Islet of Langerhans (tissue), 1 donor: ENCODE measurements at regions not wholly inside any gene's neighbourhood (a gene's known extent, or its start where the extent isn't known, plus 50 kb on each side); places are given as distances from the start of the nearest gene placed in this dataset.

ENCODE experiments used
- FAIRE-seq: peaks from one replicate; lab custom pipeline; 2011; peaks lifted over from hg19 to GRCh38; lab: Jason Lieb, UNC

- FAIRE-seq = no peak
Observed at GRCh38 chr1:29860056-29860455, 623.7 kb downstream of the PTPRU start.

DNA sequence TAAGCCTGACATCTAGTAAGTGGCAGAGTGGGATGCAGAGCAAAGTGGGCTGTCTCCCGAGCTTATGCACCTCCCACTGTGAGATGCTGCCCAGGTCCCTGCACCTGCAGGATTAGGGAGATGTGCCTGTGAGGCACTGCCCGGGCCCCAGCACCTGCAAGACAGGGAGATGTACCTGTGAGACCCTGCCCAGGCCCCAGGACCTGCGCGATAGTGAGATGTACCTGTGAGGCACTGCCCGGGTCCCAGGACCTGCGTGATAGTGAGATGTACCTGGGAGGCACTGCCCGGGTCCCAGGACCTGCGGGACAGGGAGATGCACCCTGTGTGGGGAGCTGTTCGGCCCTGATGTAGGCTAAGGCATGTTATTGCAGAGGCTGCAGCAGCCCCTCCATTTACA lies 622.8 kb downstream of the PTPRU start:
- FAIRE-seq = no peak

- no peak for FAIRE-seq
Observed at GRCh38 chr1:29858646-29859045, 622.3 kb downstream of the PTPRU start.

GRCh38 chr1:29856340-29857114 lies 620.2 kb downstream of the PTPRU start:
- FAIRE-seq = no peak

DNA sequence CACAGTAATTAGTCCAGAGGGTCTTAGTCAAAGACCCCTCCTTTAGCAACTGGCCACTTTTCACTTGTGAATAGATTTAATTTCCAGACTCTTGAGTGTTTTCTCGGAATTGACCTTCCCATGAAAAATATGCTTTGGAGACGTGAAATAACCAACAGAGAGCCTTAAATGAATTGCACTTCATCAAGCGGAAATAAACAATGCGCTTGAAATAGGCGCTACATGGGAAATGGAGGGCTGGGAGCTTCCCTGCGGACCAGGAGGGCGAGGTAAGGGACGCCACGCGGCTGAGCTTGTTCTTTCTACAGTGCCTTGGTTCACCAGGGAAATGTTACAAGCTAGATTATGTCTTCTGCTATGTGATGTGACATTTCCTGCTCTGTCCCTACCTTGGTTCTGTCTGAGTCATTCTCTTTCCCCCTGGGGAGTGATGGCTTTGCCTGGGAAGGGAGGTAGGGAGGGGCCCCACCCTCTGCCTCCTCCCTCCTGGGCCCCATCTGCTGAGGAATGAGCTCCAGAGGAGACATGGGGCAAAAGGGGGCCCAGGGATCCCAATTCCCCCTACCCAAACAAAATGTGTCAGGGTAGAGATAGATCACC lies 619.3 kb downstream of the PTPRU start:
- FAIRE-seq = no peak

DNA sequence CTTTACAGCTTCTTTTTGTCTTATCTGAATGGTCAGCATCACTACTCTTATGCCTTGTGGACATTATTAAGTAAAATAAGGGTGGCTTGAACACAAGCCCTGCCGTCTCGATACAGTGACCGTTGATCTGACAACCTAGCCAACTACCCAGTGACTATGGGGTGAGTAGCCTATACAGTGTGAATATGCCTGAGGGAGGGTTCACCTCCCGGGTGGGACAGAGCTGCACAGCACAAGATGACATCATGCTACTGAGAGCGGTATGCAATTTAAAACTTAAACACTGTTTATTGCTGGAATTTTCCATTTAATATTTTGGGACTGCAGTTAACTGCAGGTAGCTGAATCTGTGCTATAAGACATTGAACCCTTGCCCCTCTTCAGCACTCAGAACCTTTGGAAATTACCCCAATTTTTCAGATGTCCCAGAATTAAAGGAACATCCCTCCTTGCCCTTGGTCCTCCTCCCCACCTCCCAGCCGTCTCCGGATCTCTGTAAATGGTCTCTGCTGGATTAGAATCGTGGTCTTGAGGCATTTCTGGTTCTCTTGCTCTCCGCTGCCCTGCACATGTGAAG lies 618.5 kb downstream of the PTPRU start:
- FAIRE-seq = no peak

- no peak for FAIRE-seq
Observed at GRCh38 chr1:29853716-29854330, 617.5 kb downstream of the PTPRU start.

- FAIRE-seq = no peak
Observed at GRCh38 chr1:29852248-29852647, 615.9 kb downstream of the PTPRU start.

DNA sequence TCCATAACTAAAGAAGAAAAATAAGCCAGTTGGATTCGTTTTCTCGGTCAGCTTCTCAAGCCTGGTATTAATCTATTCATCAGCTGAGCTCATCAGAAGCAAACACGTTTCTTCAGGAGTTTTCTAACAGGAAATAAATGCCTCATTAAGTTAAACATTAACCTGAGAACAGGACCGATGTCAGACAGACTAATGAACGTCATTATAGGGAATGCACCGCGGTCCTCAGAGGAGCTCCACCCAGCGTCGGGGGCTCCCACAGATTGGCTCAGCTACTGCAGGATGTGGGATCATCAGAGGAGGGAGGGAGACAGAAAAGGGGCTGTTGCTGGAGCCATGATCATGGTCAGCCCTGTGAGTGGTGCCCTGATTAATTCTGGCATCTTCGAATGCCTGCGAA lies 615.4 kb downstream of the PTPRU start:
- peak; percentile 96 for FAIRE-seq

DNA sequence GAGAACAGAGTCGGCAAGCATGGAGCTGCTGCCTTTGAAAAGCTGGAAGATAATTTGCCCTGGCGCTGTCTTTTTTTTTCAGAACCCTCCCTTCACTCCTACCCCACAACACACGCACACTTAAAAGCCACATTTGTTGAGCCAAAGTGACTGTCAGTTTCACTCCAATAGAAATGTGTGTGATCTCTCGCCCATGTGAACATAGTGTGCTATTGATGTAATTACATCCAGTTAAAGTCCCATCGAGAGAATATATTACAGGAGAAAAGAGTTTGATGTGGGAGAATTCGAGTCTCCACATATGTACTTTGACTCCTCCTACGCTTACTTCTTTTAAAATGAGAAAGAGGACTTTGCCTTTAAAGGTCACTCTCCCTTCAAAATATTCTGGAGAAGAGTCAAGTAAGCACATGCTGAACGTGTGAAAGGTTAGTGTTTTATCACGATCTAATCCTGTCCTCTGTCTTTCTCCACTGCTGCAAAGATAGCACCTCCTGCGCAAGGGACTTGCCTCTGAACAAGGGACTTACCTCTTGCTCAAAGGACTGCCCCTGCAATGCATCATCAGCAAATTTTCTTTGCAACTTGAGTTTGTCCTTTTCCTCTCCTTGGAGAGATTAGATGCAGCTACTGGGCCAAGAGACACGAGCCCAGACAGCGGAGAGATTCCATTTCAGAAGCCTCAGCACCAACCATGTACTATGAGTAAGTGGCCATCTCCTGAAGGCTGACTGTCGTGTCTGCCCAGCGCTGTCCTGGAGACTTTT lies 613.9 kb downstream of the PTPRU start:
- no peak for FAIRE-seq

DNA sequence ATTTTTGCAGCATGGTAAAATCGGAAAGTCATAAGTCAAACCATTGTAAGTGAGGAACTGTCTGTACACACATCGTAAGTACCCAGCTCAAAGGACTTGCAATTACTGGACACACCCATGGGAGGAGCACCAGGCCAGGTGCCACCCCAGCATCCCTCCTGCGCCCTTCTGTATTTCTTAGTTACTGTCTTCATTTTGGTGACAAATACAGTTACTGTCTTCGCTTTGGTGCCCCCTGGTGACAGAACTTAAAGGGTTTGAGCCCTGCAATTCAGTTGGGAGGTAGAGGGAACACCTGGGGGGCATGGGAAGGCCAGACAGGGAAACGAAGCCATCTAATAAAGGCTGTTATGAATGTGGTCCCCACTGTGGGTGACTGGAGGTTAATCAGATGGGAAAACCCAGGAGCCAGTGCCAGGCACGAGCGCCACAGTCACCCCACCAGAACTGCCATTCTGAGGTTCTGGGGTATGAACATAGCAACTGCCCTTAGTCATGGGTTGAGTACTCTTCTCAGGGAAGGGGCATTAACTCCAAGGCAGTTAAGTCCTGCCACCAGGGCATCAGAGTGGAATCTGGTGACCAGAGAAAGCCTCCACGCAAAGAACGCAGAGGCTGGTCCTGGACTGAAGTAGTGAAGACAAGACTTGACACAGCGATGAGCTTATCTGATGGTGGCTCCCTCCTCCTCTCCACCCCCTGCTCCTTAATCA lies 612.9 kb downstream of the PTPRU start:
- FAIRE-seq = no peak

- no peak for FAIRE-seq
Observed at GRCh38 chr1:29845910-29846309, 609.6 kb downstream of the PTPRU start.

DNA sequence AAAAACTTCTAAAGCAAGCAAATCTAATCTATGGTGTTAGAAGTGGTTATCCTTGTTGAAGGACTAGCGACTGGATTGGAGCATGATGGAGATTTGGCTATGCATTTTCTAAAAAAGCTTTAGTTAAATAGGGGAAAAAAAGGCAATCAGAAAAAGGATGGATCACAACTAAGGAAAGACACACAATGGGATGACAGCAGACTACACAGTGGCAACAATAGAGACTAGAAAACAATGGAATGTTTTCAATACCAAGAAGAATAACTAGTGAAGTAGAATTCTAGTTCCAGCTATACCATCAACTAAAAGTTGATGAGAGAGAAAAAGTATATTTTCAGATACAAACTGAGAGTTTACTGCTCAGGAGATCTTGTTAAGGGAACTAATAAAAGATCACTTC lies 605.8 kb downstream of the PTPRU start:
- FAIRE-seq = no peak

DNA sequence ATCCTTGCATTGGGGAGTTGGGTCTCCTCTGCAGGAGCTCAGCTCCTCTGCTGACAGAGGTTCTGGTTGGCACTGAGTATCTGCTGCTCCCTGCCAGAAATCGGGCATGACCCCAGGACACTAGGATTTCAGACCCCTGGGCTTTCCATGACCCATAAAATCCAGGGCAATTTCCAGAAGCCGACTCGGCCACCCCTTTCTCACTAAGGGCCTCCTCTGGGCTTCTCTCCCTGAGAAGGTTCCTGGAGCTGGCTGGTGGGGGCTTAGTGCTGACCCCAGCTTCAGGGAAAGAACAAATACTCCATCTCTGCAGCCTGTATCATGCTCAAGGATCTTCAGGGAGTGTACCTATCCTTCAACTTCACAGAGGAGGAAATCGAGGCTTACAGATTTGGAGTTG lies 603.4 kb downstream of the PTPRU start:
- no peak for FAIRE-seq

DNA sequence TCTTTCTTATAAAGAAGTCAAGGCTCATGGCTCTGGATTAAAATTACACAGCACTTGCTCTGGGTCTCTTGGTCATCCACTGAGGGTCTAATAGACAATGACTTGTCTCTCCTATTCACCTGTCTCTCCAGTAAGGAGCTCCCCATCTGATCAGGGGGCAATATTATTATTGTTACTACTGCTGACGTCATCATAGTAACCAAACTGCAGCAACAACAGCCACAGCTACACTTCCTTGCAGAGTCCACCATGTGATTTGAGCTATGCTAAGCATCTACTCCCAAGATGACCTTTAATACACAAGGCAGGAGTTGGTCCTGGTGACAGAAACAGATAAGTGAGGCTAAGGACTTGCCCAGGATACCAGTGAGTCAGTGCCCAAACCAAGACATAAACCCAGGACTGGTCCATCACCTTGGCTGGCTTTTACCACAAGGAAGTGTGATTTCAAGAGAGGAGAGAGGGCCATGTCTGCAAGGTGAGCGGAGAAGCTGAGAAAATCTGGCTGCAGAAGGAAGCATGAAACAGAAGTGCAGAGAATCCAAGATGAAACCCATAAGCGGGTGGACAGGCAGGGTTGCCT lies 602.5 kb downstream of the PTPRU start:
- no peak for FAIRE-seq

- FAIRE-seq = no peak
Observed at GRCh38 chr1:29836651-29837646, 600.6 kb downstream of the PTPRU start.

DNA sequence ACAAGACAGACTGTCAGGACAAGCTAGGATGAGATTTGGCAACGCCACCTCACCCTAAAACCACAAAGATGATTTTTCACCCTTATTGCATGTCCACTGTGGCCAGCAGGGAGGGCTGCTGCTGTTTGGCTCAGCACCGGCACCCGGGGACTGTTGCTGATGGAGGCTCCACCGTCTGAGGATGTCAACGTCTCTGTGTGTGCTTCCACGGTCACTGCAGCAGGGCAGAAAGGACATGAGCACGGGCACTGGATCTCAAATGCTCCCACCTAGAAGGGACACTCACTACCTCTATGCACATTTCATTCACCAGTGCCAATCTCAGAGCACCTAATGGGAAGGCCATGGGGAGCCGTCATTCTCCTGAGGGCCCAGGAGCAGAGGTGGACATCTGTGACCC lies 599.6 kb downstream of the PTPRU start:
- FAIRE-seq = no peak

DNA sequence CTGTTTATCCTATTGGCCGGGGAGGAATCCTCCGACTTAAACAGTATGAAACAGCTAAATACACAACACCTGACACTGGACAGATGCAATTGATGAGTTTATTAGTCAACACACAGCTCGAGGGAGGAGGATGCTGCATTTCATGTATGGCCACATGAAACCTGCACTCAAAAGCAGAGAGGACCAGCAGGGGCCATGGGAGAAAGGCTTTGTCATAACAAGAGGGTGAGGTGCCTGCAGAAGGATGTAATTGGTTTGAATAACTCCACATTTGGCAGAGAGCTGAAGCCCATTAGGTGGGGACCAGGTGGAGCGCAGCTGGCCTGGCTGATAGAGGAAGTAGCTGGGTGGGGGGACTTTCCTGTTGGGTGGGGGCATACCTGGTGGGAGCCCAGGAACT lies 599.1 kb downstream of the PTPRU start:
- no peak for FAIRE-seq

- FAIRE-seq = no peak
Observed at GRCh38 chr1:29833581-29833980, 597.3 kb downstream of the PTPRU start.

GRCh38 chr1:29832936-29833335 lies 596.6 kb downstream of the PTPRU start:
- FAIRE-seq = no peak
